Small intestine (tissue), 7 donors: ENCODE measurements at regions not wholly inside any gene's neighbourhood (a gene's known extent, or its start where the extent isn't known, plus 50 kb on each side); places are given as distances from the start of the nearest gene placed in this dataset.
"Not testable (repeated sequence)": the region's sequence is repeated elsewhere in the genome, so short reads cannot be mapped to it uniquely, and the experiment has no call there.

Experiments used
- DNase-seq, 2 donors: peaks; one replicate each; pipeline versions ENCODE4 v3.0.0 to v3.0.0-alpha.2; 2013
- FAIRE-seq: peaks from 2 replicates; lab custom pipeline; 2012; peaks lifted over from hg19 to GRCh38; lab: Jason Lieb, UNC
- H3K27ac ChIP-seq, 3 donors: one replicate each; pipeline ENCODE4 v1.5.1; 2013; ENCODE audit warnings: low read length in 2 of 3, mild to moderate bottlenecking in 2 of 3, control low read depth in 1 of 3, inconsistent platforms in 1 of 3, low read depth in 1 of 3, moderate library complexity in 1 of 3
- H3K27me3 ChIP-seq, 3 donors: one replicate each; pipeline ENCODE4 v1.6.1; 2013; ENCODE audit warnings: low read length in 3 of 3, inconsistent platforms in 1 of 3; ENCODE audit not compliant: control insufficient read depth in 3 of 3, insufficient read depth in 3 of 3
- H3K36me3 ChIP-seq, 3 donors: one replicate each; pipeline ENCODE4 v1.6.1; 2013; ENCODE audit warnings: low read length in 3 of 3, inconsistent platforms in 1 of 3, low read depth in 1 of 3, mild to moderate bottlenecking in 1 of 3, moderate library complexity in 1 of 3; ENCODE audit not compliant: control insufficient read depth in 3 of 3, insufficient read depth in 2 of 3
- H3K4me1 ChIP-seq, 3 donors: one replicate each; pipeline ENCODE4 v1.6.1; 2013; ENCODE audit warnings: low read length in 2 of 3, inconsistent platforms in 1 of 3, low read depth in 1 of 3, mild to moderate bottlenecking in 1 of 3, moderate library complexity in 1 of 3; ENCODE audit not compliant: control insufficient read depth in 3 of 3, insufficient read depth in 2 of 3
- H3K4me3 ChIP-seq, 3 donors: one replicate each; pipeline ENCODE4 v1.5.1; 2013; ENCODE audit warnings: low read length in 3 of 3, control low read depth in 1 of 3, inconsistent platforms in 1 of 3, low read depth in 1 of 3, mild to moderate bottlenecking in 1 of 3, moderate library complexity in 1 of 3
- H3K9me3 ChIP-seq, 2 donors: one replicate each; pipeline ENCODE4 v1.6.1; 2013; ENCODE audit warnings: low read depth in 1 of 2, low read length in 1 of 2; ENCODE audit not compliant: control insufficient read depth in 2 of 2, insufficient read depth in 1 of 2
- WGBS, 3 donors: extraction: QIAGEN DNeasy Blood & Tissue Kit; methylation state at CpG; one replicate each; pipeline ENCODE4 v1.1.7; 2013; 5-methylcytosine and 5-hydroxymethylcytosine counted together
- donor health status: healthy with polysubstance abuse.
- donor health status: control.
- donor health status: control.
- donor health status: Bipolar disorder and iron deficiency.
- donor health status: healthy.

DNA sequence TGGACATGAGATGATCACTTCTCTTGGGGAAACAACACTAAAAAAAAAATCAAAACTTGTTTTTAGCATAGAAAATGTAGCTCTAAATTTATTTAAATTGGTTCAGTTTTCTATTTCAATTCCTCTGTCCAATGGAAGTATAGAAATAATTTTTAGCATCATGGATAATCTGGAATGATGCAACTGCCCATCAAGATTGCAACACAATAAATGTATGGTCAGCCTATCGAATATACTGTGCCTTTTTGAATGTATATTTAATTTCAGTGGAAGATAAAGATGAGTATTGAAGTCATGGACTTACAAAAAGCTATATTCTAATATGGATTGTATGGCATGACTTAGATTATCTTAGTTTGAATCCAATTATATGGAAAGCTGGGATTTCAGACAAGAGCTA, 906.7 kb downstream of the IGSF11 start:
- 25 to 45% (median 30%) methylated on average over 1 of the region's 1 CpG for WGBS, 3 donors
- DNase-seq (no peak), FAIRE-seq (no peak)
- H3K4me1 ChIP-seq, result no peaks in the 10 kb centered on the region
- no peaks in the 10 kb centered on the region for H3K9me3 ChIP-seq
- H3K4me3 ChIP-seq, result no peak overlapping the region
- H3K36me3 ChIP-seq, result no peaks in the 10 kb centered on the region
- H3K27me3 ChIP-seq, result no peaks in the 10 kb centered on the region
- no peak overlapping the region for H3K27ac ChIP-seq

DNA sequence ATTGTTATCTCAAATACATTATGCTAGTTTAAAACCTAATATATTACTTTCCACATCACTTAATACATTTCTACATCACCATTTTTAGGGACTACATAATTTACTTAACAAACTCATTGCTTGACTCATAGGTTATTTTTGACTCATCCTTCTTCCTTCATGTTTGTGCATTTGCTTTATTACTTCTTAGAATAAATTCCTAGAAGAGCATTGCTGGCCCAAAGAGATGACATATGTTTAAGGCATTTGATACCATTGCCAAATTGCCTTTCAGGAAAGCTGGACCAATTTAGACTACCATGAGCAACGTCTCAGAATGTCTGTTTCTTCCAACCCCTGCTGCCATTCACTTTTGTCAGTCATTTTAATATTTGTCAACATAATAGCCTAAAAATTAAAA, 905.8 kb downstream of the IGSF11 start:
- no peak for FAIRE-seq
- 0 to 10% (median 3%) methylated on average over 1 of the region's 1 CpG for WGBS, 3 donors

DNA sequence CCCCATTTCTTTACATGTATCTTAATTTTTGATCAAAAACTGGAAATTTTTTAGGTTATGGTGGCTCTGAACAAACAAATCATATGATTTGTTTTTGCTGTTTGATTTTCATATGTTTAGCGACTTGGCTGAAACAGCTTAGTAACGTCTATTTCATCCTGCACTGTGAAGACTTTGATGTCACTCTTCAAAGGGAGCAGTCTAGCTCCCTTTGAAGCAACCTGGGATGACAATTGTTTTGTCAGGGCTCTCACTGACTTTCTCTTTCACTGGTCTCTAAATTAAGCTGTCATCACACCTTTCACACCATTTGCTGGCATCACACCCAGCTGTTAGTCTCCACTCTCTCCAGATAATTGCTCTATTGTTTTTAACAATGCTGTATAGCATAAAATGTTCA, 896.9 kb downstream of the IGSF11 start:
- H3K36me3 ChIP-seq, result no peaks in the 10 kb centered on the region
- WGBS, 3 donors, result 65 to 69% (median 66%) methylated on average over 2 of the region's 2 CpGs
- H3K4me3 ChIP-seq, result no peak overlapping the region
- no peaks in the 10 kb centered on the region for H3K9me3 ChIP-seq
- H3K27ac ChIP-seq, result no peak overlapping the region
- no peaks in the 10 kb centered on the region for H3K27me3 ChIP-seq
- no peaks in the 10 kb centered on the region for H3K4me1 ChIP-seq
- DNase-seq (no peak), FAIRE-seq (no peak)

More for the DNA sequence above, 905.8 kb downstream of the IGSF11 start:
- H3K36me3 ChIP-seq, result no peaks in the 10 kb centered on the region
- H3K4me3 ChIP-seq, result no peak overlapping the region
- H3K27me3 ChIP-seq, result no peaks in the 10 kb centered on the region
- H3K27ac ChIP-seq, result no peak overlapping the region
- H3K4me1 ChIP-seq, result no peaks in the 10 kb centered on the region
- DNase-seq, result no peak
- no peaks in the 10 kb centered on the region for H3K9me3 ChIP-seq

DNA sequence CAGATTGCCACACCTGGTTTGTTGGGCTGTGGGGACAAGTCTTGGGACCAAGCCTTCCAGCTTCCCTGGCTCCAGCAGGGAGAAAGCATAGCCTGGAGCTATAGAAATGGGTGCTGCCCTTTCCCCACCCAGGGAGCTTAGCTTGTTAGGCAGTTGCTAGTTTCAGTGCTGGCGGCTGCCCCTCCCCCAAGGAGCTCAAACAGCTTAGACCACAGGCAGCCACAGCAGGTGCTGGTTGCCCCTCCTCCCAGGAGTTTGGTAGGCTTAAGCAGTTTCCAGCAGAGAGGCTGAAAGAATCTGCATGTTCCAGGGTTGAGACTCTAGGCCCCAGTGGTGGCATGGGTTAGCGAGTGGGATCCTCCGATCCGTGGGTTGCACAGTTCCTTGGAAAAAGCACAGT, 889.7 kb downstream of the IGSF11 start:
- FAIRE-seq (no peak), DNase-seq (no peak)
- Histone ChIP-seq H3K36me3 (no peaks in the 10 kb centered on the region), H3K4me1 (no peaks in the 10 kb centered on the region), H3K27ac (no peak overlapping the region), H3K4me3 (no peak overlapping the region), H3K9me3 (peaks cover 0 to 21% of the 10 kb centered on the region in 2 donors), H3K27me3 (no peaks in the 10 kb centered on the region)
- WGBS, 3 donors, result 73 to 91% (median 87%) methylated on average over 4 of the region's 4 CpGs

DNA sequence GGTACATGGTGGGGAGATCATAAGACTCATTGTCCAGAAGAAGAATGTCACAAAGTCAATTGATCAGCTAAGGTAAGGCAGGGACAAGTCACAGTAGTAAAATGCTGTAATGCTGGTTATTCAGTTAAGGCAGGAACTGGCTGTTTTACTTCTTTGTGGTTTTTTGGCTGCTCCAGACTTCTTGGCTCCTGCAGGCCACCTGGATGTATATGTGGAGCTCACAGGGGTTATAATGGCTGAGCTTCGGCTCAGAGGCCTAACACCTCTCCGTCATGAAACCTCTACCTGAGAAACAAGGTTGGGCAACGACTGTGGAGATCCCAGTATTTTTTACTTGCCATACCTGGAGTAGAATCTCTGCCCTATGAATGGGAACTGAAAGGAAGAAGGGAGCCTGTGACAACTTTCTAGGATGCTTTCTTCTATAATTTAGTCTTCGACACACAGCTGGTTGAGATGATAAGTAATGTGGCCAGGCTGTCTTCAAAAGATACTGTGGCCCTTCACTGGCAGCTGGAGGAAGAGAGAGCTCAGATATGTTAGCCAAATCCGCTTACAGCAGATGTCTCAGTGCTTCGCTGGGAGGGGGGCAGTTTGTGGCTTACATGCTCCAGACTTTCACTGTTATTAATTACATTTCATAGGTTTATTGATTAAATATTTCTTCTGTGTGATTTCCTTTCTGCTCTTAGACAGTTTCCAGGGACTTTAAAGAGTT, 887.8 kb downstream of the IGSF11 start:
- Histone ChIP-seq H3K4me1 (no peaks in the 10 kb centered on the region), H3K4me3 (no peak overlapping the region), H3K9me3 (peaks cover 0 to 24% of the 10 kb centered on the region in 2 donors), H3K36me3 (no peaks in the 10 kb centered on the region), H3K27ac (no peak overlapping the region), H3K27me3 (no peaks in the 10 kb centered on the region)
- WGBS, 3 donors, result 73 to 77% (median 75%) methylated on average over 6 of the region's 6 CpGs
- FAIRE-seq (no peak), DNase-seq (no peak)

DNA sequence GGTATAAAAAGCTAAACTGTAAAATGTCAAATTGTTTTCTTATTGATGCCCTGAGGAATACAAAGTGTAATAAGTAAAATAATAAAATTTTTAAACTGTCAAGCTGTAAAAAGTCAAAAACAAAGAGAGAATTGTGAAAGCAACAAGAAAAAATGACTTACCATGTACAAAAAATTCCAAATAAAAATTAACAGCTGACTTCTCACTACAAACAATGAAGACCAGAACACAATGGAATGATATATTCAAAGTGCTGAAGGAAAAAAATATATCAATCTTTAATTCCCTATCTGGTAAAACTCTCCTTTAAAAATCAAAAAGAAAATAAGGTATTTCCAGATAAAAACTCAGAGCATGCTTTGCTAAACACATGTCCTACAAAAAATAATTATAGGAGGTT, 883.5 kb downstream of the IGSF11 start:
- Histone ChIP-seq H3K27ac (no peak overlapping the region), H3K4me1 (no peaks in the 10 kb centered on the region), H3K4me3 (no peak overlapping the region), H3K27me3 (no peaks in the 10 kb centered on the region), H3K9me3 (peaks cover 0 to 6% of the 10 kb centered on the region in 2 donors), H3K36me3 (no peaks in the 10 kb centered on the region)
- DNase-seq (no peak), FAIRE-seq (no peak)

DNA sequence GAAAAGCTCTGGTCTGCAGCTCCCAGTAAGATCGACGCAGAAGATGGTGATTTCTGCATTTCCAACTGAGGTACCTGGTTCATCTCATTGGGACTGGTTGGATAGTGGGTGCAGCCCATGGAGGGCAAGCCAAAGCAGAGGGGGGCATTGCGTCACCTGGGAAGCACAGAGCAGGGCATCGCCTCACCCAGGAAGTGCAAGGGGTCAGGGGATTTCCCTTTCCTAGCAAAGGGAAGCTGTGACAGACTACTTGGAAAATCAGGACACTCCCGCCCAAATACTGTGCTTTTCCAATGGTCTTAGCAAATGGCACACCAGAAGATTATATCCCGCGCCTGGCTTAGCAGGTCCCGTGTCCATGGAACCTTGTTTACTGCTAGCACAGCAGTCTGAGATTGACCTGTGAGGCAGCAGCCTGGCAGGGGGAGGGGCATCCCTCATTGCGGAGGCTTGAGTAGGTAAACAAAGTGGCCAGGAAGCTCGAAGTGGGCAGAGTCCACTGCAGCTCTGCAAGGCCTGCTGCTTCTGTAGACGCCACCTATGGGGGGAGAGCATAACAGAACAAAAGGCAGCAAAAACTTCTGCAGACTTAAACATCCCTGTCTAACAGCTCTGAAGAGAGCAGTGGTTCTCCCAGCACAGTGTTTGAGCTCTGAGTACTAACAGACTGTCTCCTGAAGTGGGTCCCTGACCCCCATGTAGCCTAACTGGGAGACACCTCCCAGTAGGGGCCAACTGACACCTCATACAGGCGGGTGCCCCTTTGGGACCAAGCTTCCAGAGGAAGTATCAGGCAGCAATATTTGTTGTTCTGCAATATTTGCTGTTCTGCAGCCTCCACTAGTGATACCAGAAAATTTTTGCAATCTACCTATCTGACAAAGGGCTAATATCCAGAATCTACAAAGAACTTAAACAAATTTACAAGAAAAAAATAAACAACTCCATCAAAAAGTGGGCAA, 871.7 kb downstream of the IGSF11 start:
- not testable (repeated sequence) for H3K4me1 ChIP-seq, H3K27me3 ChIP-seq, FAIRE-seq, H3K36me3 ChIP-seq, H3K27ac ChIP-seq, H3K4me3 ChIP-seq, DNase-seq
- WGBS, 3 donors, result 79 to 84% (median 81%) methylated on average over 12 of the region's 12 CpGs
- peaks cover 0 to 22% of the 10 kb centered on the region in 2 donors for H3K9me3 ChIP-seq

DNA sequence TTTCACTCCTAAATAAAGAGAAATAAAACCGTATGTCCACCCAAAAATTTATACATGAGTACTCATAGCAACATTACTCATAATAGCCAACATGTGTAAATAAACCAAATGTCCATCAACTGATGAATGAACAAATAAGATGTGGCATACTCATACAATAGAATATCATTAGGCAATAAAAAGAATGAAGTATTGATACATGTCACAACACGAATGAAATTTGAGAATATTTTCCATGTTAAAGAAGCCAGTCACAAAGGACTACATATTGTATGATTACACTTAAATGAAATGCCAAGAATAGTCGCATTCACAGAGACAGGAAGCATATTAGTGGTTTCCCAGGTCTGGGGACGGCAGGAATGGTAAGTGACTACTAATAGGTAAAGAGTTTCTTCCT, 869.2 kb downstream of the IGSF11 start:
- no peaks in the 10 kb centered on the region for H3K36me3 ChIP-seq
- no peak for FAIRE-seq
- no peak overlapping the region for H3K27ac ChIP-seq
- DNase-seq, result no peak
- no peaks in the 10 kb centered on the region for H3K27me3 ChIP-seq
- no peaks in the 10 kb centered on the region for H3K4me1 ChIP-seq
- WGBS, 3 donors, result 65 to 73% (median 70%) methylated on average over 4 of the region's 4 CpGs
- H3K9me3 ChIP-seq, result peaks cover 0 to 12% of the 10 kb centered on the region in 2 donors
- no peak overlapping the region for H3K4me3 ChIP-seq
